GM23338 (cell line): ENCODE measurements at regions not wholly inside any gene's neighbourhood (a gene's known extent, or its start where the extent isn't known, plus 50 kb on each side); places are given as distances from the start of the nearest gene placed in this dataset.

ENCODE experiments used
- ATAC-seq: fragments of 200-7000 bp; cut with Tn5 transposase; 3 replicates; pipeline ENCODE4 v1.9.1; 2020
- DNase-seq: peaks from one replicate; pipeline ENCODE4 v3.0.0-alpha.2; 2015; ENCODE audit warnings: low spot score
- H2AFZ ChIP-seq: fragments of 200-600 bp; sonication (generic); 2 replicates; pipeline ENCODE4 v1.8.0; 2016; ENCODE audit warnings: antibody characterized with exemption, mild to moderate bottlenecking, moderate library complexity
- H3F3A ChIP-seq: fragments of 200-600 bp; sonication (generic); replicated peaks from 2 replicates; pipeline ENCODE4 v1.8.0; 2017; ENCODE audit warnings: antibody characterized with exemption, mixed run types, low read depth
- H3K27ac ChIP-seq: fragments of 200-600 bp; sonication (generic); 2 replicates; pipeline ENCODE4 v1.6.1; 2016; ENCODE audit warnings: low read depth
- H3K27me3 ChIP-seq: fragments of 200-600 bp; sonication (generic); 2 replicates; pipeline ENCODE4 v1.8.0; 2016; ENCODE audit warnings: mild to moderate bottlenecking, mixed run types, moderate library complexity; ENCODE audit not compliant: insufficient read depth
- H3K36me3 ChIP-seq: fragments of 200-600 bp; sonication (generic); 2 replicates; pipeline ENCODE4 v1.8.0; 2016; ENCODE audit warnings: mild to moderate bottlenecking; ENCODE audit not compliant: insufficient read depth
- H3K4me1 ChIP-seq: fragments of 200-600 bp; sonication (generic); 2 replicates; pipeline ENCODE4 v1.8.0; 2016; ENCODE audit warnings: mild to moderate bottlenecking, moderate library complexity; ENCODE audit not compliant: insufficient read depth
- H3K4me2 ChIP-seq: fragments of 200-600 bp; sonication (generic); 2 replicates; pipeline ENCODE4 v1.7.1; 2017; ENCODE audit warnings: mixed run types
- H3K4me3 ChIP-seq: fragments of 200-600 bp; sonication (generic); 2 replicates; pipeline ENCODE4 v1.6.1; 2016; ENCODE audit warnings: mixed run types
- H3K79me2 ChIP-seq: fragments of 200-600 bp; sonication (generic); replicated peaks from 2 replicates; pipeline ENCODE4 v1.8.0; 2017; ENCODE audit warnings: mild to moderate bottlenecking; ENCODE audit not compliant: insufficient read depth
- H3K9me2 ChIP-seq: fragments of 200-600 bp; sonication (generic); 2 replicates; pipeline ENCODE4 v1.8.0; 2017; ENCODE audit not compliant: insufficient read depth
- H4K20me1 ChIP-seq: fragments of 200-600 bp; sonication (generic); replicated peaks from 2 replicates; pipeline ENCODE4 v1.8.0; 2017; ENCODE audit warnings: mild to moderate bottlenecking; ENCODE audit not compliant: insufficient read depth
- H3K27ac Mint-ChIP-seq: 2 replicates; pipeline ENCODE4 v1.8.0; 2020; ENCODE audit warnings: inconsistent platforms, mild to moderate bottlenecking, moderate library complexity, mixed read lengths
- H3K27me3 Mint-ChIP-seq: 3 replicates; pipeline ENCODE4 v1.8.0; 2022; ENCODE audit warnings: low read depth, mild to moderate bottlenecking, moderate library complexity, mixed read lengths, inconsistent platforms; ENCODE audit not compliant: insufficient read depth, poor library complexity
- H3K36me3 Mint-ChIP-seq: 3 replicates; pipeline ENCODE4 v1.8.0; 2021; ENCODE audit warnings: low read depth, mild to moderate bottlenecking, inconsistent platforms, moderate library complexity, mixed read lengths
- H3K4me1 Mint-ChIP-seq: 3 replicates; pipeline ENCODE4 v1.8.0; 2020; ENCODE audit warnings: mild to moderate bottlenecking, inconsistent platforms, mixed read lengths
- H3K4me3 Mint-ChIP-seq: 3 replicates; pipeline ENCODE4 v1.8.0; 2021; ENCODE audit warnings: moderate library complexity, mild to moderate bottlenecking, inconsistent platforms, mixed read lengths
- H3K9me3 Mint-ChIP-seq: 3 replicates; pipeline ENCODE4 v1.8.0; 2020; ENCODE audit warnings: moderate library complexity, mild to moderate bottlenecking, inconsistent platforms, mixed read lengths
- ETS1 ChIP-seq: IDR thresholded peaks from 2 replicates; pipeline ENCODE4 v1.6.1; 2016; ENCODE audit warnings: antibody characterized with exemption
- EZH2phosphoT487 ChIP-seq: fragments of 200-600 bp; sonication (generic); IDR thresholded peaks from one replicate; pipeline ENCODE4 v1.8.1; 2018; ENCODE audit warnings: antibody characterized with exemption; ENCODE audit not compliant: unreplicated experiment
- JUNB ChIP-seq: IDR thresholded peaks from one replicate; pipeline ENCODE4 v1.6.1; 2016; ENCODE audit warnings: antibody characterized with exemption; ENCODE audit not compliant: unreplicated experiment
- ZNF462 ChIP-seq: fragments of 250-450 bp; sonication (Bioruptor Pico); IDR thresholded peaks from 2 replicates; pipeline ENCODE4 v1.5.0; 2020; ENCODE audit warnings: mild to moderate bottlenecking, moderate library complexity
- TF ChIP-seq, protein P1 (sequence below): IDR thresholded peaks from one replicate; pipeline ENCODE4 v1.6.1; 2018; ENCODE audit warnings: antibody characterized with exemption; ENCODE audit not compliant: unreplicated experiment

DNA sequence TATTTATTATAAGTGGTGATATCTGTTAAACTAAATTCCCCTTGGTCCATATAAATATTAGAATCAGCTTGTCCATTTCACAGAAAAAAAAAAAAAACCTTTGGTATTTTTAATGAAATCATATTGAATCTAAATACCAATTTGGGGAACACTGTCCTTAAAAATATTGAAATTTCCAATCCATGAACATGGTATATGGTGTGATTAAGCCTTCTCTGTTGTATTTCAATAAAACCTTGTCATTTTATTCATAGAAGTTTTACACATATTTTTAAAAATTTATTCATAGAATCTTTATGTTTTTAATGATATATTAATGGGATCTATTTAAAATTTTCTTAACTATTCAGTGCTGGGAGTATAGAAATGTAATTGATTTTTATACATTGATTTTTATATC lies 135.3 kb downstream of the CEP120 start (continued):
- TF ChIP-seq, protein P1, sequence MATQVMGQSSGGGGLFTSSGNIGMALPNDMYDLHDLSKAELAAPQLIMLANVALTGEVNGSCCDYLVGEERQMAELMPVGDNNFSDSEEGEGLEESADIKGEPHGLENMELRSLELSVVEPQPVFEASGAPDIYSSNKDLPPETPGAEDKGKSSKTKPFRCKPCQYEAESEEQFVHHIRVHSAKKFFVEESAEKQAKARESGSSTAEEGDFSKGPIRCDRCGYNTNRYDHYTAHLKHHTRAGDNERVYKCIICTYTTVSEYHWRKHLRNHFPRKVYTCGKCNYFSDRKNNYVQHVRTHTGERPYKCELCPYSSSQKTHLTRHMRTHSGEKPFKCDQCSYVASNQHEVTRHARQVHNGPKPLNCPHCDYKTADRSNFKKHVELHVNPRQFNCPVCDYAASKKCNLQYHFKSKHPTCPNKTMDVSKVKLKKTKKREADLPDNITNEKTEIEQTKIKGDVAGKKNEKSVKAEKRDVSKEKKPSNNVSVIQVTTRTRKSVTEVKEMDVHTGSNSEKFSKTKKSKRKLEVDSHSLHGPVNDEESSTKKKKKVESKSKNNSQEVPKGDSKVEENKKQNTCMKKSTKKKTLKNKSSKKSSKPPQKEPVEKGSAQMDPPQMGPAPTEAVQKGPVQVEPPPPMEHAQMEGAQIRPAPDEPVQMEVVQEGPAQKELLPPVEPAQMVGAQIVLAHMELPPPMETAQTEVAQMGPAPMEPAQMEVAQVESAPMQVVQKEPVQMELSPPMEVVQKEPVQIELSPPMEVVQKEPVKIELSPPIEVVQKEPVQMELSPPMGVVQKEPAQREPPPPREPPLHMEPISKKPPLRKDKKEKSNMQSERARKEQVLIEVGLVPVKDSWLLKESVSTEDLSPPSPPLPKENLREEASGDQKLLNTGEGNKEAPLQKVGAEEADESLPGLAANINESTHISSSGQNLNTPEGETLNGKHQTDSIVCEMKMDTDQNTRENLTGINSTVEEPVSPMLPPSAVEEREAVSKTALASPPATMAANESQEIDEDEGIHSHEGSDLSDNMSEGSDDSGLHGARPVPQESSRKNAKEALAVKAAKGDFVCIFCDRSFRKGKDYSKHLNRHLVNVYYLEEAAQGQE = no peak

DNA sequence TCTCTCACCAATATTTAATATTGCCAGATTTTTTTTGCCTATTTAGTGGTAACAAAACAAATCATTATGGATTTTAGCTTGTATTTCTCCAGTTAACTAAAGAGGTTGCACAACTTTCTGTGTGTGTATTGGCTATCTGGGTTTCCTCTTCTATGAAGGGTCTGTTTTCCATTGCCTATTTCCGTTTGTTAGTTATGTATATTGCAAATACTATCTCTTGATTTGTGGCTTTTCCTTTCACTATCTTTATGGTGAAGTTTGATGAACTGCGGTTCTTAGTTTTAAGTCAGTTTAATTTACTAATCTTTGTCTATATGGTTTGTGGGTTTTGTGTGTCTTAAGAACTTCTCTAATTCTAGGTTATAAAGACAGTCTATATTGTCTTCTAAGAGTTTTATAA lies 136.3 kb downstream of the CEP120 start:
- peaks cover 12% of the 10 kb centered on the region; the same call in 2 of the 3 replicates for H3K4me1 Mint-ChIP-seq

More for the DNA sequence above, 136.3 kb downstream of the CEP120 start:
- H3K4me2 ChIP-seq = no peak overlapping the region
- H3K27ac Mint-ChIP-seq = no peak overlapping the region
- H3K4me3 Mint-ChIP-seq = peak overlapping the region; percentile 84; the same call in 1 of the 3 replicates
- ATAC-seq (no peak), DNase-seq (no peak)
- H3K4me3 ChIP-seq = no peak overlapping the region
- TF ChIP-seq ZNF462 (CRISPR knock-in tag) (no peak), EZH2phosphoT487 (no peak), ETS1 (no peak), JUNB (no peak)
- H3K27me3 Mint-ChIP-seq = peaks cover 12% of the 10 kb centered on the region
- no peaks in the 10 kb centered on the region for H3K9me2 ChIP-seq
- H3K36me3 Mint-ChIP-seq = no peaks in the 10 kb centered on the region
- no peaks in the 10 kb centered on the region for H3K36me3 ChIP-seq
- H3K79me2 ChIP-seq = no peaks in the 10 kb centered on the region
- no peaks in the 10 kb centered on the region for H3K9me3 Mint-ChIP-seq
- peaks cover 11% of the 10 kb centered on the region for H3K4me1 ChIP-seq
- no peaks in the 10 kb centered on the region for H3F3A ChIP-seq
- no peak overlapping the region for H2AFZ ChIP-seq
- H4K20me1 ChIP-seq = no peaks in the 10 kb centered on the region
- no peak overlapping the region for H3K27ac ChIP-seq
- H3K27me3 ChIP-seq = peaks cover 31% of the 10 kb centered on the region
